ENCODE measurements at regions not wholly inside any gene's neighbourhood (a gene's known extent, or its start where the extent isn't known, plus 50 kb on each side); places are given as distances from the start of the nearest gene placed in this dataset.

DNA sequence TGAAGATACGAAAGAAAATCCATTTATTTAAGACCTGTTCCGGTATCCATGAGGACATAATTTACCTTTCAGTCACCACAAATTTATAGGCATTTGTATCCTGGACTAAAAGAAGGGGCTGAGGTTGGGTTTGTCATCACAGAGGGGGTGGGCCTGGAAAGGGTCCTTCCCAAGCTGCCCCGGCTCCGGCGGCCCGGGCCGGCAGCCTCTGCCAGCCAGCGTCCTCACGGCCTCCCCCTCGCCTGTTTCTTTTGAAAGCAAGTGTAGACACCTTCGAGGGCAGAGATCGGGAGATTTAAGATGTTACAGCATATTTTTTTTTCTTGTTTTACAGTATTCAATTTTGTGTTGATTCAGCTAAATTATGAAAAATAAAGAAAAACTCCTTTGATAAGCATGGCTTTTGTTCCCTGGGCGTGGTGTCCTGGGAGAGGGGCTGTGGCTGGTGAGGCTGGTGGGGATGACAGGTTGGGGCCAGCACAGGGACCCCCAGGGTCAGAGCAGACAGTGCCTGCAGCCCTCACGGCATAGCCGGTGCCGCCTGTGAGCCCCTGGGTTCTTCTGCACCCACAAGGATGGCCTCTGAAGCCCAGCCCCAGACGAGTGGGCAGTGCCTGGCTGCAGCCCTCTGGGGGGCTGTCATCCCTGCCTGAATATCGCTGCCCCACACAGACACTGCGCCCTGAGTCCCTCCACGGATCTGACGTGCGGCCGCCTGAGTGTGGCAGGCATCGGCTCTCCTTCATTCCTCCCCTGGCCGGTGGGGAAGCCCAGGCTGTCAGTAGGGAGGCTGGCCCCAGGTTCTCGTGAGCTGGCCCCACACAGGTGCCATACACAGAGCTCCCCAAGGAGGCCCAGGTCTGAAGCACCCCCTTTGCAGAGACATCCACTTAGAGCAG, 1075.9 kb downstream of the BRD1 start:
- TF ChIP-seq RAD21 (IDR thresholded peaks at IDR 0.05; ENCODE audit: low read depth) (no peak), EZH2 (IDR thresholded peaks at IDR 0.05) (no peak), POLR2A (IDR thresholded peaks at IDR 0.05; ENCODE audit: borderline replicate concordance, extremely low read depth, insufficient read depth, insufficient read length) (no peak)
